Activated CD4-positive, alpha-beta T cell treated with anti-CD3 and anti-CD28 coated beads, Interleukin-2, amount 50 U/mL, for 24 hours (primary cell): ENCODE measurements at regions not wholly inside any gene's neighbourhood (a gene's known extent, or its start where the extent isn't known, plus 50 kb on each side); places are given as distances from the start of the nearest gene placed in this dataset.

Experiments
- DNase-seq, 2 donors: peaks; one replicate each; pipeline ENCODE4 v3.0.0-alpha.2; 2020; ENCODE audit warnings: low read depth in 1 of 2, low spot score in 1 of 2

- no peak for DNase-seq
These were observed 61.8 kb upstream of the GJB5 start for GRCh38 chr1:34693081-34693480.

- DNase-seq = no peak
These were observed 60.5 kb upstream of the GJB5 start for GRCh38 chr1:34694383-34694782.

- DNase-seq = no peak
These were observed 59.3 kb upstream of the GJB5 start for GRCh38 chr1:34695580-34695979.

- DNase-seq = no peak
These were observed 58.6 kb upstream of the GJB5 start for GRCh38 chr1:34696230-34696629.

- DNase-seq = no peak
These were observed 57.9 kb upstream of the GJB5 start for GRCh38 chr1:34696981-34697380.

GRCh38 chr1:34697818-34698217 is 57.0 kb upstream of the GJB5 start:
- no peak for DNase-seq

- no peak for DNase-seq
These were observed 53.4 kb upstream of the GJB5 start for GRCh38 chr1:34701326-34702060.
